GM21825 (cell line): ENCODE measurements at regions not wholly inside any gene's neighbourhood (a gene's known extent, or its start where the extent isn't known, plus 50 kb on each side); places are given as distances from the start of the nearest gene placed in this dataset.

Source experiments
- ATAC-seq: cut with Tn5 transposase; IDR thresholded peaks from one replicate; pipeline ENCODE4 v1.9.1; 2021; ENCODE audit warnings: mild to moderate bottlenecking, moderate library complexity; ENCODE audit not compliant: unreplicated experiment

- ATAC-seq: no peak
Measured at GRCh38 chr14:96637521-96637920, 135.3 kb downstream of the PAPOLA start.

DNA sequence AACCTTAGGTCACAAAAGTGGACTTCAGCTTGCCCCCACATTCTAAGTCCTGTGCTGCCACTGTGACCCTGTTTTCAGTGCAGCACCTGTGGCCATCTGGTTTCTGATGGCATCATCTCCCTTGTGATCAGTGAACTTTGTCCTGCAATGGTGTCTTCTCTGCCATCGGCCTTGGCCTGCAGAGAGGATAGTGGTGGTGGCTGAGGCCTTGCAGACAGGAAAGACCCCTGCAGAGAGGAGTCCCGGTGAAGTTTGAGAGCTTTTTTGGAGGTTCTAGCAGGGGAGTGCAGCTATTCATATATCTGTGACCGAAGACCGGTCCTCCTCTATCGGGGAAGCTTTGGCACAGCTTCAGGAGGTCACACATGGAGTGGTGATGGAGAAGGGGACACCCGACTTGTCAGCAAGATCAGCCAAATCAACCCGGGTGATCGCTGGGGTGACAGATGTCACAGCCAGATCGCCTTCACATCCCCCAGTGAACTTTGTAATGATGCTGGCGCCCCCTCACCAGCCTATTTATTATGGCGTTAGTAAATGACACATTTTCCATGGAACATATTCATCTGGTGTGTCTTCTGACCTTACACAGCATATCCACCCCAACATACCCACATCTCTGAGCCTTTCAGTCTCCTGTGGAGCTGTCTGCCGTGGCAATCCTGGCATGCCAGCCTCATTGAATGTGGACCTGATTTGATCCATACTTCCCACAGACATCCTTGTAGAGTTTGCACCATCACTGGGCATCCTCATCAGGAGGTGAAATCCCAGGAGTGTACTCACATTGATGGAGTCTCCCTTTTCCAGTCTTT lies 136.1 kb downstream of the PAPOLA start:
- ATAC-seq: no peak

- no peak for ATAC-seq
Measured at GRCh38 chr14:96639550-96639949, 137.4 kb downstream of the PAPOLA start.

- ATAC-seq: no peak
Measured at GRCh38 chr14:96648506-96649326, 146.5 kb downstream of the PAPOLA start.

GRCh38 chr14:96649327-96649601 lies 147.1 kb downstream of the PAPOLA start:
- ATAC-seq: no peak

- ATAC-seq: no peak
Measured at GRCh38 chr14:96653597-96653996, 143.6 kb upstream of the VRK1 start.

GRCh38 chr14:96658611-96659010 lies 138.6 kb upstream of the VRK1 start:
- no peak for ATAC-seq

DNA sequence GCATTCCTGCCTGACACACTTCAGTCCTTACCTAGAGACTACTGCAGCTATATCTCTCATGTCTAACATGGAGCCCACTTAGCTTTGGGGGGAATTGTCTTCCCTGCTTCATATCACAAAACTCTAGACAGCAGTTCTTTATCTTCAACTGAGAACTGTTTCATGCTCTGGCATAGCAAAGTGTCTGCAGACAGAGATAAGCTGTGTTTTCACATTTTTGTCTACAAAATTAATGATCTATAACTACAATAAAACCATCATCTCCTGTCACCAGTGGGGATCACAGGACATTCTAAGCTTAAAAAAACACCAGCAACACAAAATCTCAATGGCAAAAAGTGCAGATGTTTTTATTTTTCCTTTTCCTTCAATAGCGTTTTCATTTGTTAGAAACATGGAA lies 137.1 kb upstream of the VRK1 start:
- no peak for ATAC-seq

DNA sequence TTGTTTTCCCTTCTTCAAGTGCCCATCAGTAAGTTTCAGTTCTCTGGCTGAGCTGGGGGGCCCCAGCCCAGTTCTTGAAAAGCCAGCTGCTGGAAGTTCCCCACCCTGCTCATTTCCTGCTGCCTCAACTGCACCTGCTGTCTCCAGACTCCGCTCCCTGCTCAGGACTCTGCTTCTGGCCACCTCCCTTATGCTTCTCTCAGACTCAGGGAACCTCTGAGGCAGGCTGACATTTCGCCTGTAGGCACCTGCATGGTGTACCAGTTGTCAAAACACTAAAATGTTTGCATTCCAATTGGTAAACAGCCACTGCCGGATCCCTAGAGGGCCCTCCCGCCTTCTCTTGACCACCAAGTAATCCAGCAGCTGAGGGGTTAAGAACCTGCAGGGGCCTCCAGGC lies 136.5 kb upstream of the VRK1 start:
- ATAC-seq: no peak

DNA sequence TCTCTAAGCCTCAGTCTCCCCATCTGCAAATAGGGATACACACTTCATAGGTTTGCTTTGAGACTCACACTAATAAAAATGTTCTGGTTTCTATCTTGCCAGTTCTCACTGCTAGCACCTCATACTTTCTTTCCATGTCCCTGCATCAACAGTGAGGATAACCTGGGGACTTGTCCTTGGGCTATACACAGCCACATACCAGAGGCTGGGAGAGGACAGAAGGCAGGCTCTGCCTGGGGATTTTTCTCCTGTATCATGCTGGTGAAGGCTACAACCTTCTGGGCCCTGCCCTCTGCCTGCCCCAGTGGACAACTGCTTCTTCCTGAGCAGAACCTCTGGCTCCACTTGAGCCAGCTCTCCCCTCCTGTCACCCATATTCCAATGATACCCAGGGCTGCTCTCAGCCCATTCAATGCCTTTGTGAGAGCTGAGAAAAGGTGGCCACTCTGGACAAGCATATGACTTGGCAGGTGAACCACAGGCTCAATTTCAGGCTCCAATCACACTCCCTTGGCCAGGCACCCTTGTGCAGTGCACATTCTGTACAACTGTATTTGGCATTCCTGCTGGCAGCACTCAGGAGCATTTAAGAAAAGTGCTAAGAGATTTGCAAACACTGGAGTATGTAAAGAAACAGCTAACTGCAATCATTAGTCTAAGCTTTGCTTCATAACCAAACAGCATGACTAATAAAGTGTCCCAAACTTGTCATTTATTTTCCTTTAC lies 135.8 kb upstream of the VRK1 start:
- no peak for ATAC-seq

DNA sequence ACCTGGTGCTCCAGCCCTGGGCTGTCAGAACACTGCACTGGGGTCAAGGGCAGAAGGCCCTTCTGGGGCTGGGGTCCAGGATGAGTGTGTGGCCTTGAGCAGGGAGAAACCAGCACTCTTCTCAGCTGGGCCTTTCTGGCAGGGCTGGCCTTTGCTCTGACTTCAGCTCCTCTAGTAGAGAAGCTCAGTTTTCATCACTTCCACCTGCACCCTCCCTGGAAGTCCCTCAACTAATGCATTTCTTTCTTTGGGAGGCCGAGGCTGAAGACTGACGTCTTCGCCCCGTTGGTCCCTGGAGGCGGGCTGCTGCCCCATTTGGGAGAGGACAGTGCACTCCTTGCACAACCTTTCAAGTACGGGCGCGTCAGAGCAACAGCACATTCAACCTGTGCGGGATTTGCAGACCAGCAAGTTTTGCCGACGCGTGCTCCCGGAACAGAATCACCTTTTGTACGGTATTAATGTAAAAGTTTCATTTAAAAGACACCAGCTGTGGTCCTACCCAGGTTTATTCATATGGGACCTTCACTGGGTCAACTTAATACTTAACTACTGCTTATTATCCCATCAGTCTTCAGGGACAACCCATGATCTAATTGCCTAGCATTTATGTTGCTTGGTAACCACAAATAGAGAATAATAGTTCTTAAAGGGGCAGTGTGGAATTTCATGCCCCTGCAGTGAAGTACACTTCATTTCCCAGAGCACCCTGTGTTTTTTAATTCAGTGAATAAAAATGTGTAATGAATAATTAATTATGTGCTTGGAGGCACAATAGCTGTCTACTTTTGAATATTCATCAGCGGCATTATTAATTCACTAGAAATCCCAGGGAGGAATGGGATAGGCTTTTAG lies 134.8 kb upstream of the VRK1 start:
- ATAC-seq: no peak

DNA sequence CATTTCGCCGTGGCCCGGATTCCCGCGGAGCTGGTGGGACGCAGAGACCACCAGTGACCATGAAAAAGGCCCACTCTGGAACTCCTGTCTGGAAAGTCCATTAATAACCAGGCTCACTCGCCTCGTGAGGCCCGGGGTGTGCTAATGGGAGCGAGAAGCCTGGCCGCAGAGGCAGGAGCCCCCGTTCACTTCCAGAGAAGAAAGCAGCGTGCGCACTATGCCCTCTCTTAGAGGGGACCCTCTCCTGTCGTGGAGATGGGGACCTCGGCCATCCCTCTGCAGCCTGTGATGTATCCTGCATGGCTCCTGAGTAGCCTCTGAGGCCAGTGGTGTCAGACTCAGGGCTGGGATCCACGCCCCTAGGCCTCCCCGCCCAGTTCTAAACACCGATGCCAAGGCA lies 134.1 kb upstream of the VRK1 start:
- no peak for ATAC-seq

- ATAC-seq: no peak
Measured at GRCh38 chr14:96663491-96664067, 133.6 kb upstream of the VRK1 start.

GRCh38 chr14:96666088-96666487 lies 131.1 kb upstream of the VRK1 start:
- no peak for ATAC-seq

GRCh38 chr14:96670391-96670790 lies 126.8 kb upstream of the VRK1 start:
- no peak for ATAC-seq

GRCh38 chr14:96671218-96671617 lies 126.0 kb upstream of the VRK1 start:
- ATAC-seq: no peak

GRCh38 chr14:96673706-96674105 lies 123.5 kb upstream of the VRK1 start:
- no peak for ATAC-seq

GRCh38 chr14:96674121-96674520 lies 123.1 kb upstream of the VRK1 start:
- ATAC-seq: no peak

DNA sequence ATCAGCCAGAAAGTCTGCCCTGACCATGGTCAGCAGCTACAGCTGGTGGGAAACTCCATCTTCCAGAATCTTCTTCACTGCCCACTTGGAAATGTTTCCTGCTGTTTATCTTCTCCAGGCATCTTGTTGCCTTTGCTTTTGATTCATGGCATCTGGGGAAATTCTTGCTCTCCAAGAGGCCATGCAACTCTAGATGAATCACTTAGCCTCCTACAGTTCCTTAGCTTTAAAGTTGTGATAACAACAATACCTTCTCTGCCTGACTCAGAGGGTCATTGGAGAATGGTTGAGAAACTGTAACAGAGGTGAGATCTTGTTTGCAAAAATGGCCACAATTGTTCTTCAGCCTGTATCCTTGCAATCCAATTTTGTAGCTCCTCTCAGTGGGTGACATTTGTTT lies 121.0 kb upstream of the VRK1 start:
- no peak for ATAC-seq

DNA sequence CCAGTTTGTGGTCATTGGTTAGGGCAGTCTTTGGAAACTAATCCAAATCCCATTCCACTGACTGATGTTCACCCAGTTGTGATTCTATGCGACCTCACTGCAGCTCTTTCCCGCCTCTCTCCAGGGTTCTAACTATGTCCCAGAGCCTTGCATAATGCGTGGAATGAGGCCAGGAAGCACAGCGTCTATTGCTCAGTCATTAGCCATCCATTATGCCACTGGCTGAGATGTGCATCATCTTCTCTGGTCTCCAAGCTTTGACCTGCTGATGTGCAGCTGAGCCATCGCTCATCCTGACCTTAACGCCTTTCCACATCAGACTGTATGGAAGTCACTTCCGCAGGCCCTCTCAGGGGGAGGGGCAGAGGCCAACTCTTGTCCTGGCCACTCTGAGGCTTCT lies 115.4 kb upstream of the VRK1 start:
- no peak for ATAC-seq

DNA sequence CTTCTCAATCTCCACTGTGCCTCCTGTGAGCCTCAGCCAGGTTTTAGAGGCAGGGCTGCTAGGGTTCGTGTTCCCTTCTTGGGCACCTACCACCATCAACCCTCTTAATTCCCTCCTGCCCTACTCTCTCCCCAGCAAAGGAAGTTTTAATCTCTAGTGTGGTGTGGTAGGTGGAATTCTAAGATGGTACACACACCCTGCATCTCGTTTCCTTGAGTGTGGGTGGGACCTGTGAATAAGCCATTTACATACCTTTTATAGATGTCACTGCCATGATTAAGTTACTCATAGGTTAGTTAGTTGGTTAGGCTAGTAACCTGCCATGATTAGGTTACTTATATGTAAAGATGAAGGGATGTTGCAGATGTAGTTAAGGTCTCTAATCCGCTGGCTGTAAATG lies 114.8 kb upstream of the VRK1 start:
- ATAC-seq: no peak
